Hepatocyte (in vitro differentiated cells): ENCODE measurements at regions not wholly inside any gene's neighbourhood (a gene's known extent, or its start where the extent isn't known, plus 50 kb on each side); places are given as distances from the start of the nearest gene placed in this dataset.
"Not testable (repeated sequence)": the region's sequence is repeated elsewhere in the genome, so short reads cannot be mapped to it uniquely, and the experiment has no call there.

Experiments
- EZH2 ChIP-seq: fragments of 200-600 bp; sonication (generic); IDR thresholded peaks from 2 replicates; pipeline ENCODE4 v1.6.1; 2016; ENCODE audit warnings: antibody characterized with exemption, mild to moderate bottlenecking, borderline replicate concordance
- EZH2phosphoT487 ChIP-seq: fragments of 200-600 bp; sonication (generic); IDR thresholded peaks from one replicate; pipeline ENCODE4 v1.6.1; 2018; ENCODE audit warnings: antibody characterized with exemption, mild to moderate bottlenecking, low read depth, moderate library complexity; ENCODE audit not compliant: unreplicated experiment, severe bottlenecking
- TF ChIP-seq, protein P1 (sequence below): fragments of 200-600 bp; sonication (generic); IDR thresholded peaks from 2 replicates; pipeline ENCODE4 v1.5.1; 2016; ENCODE audit warnings: antibody characterized with exemption, mild to moderate bottlenecking; ENCODE audit not compliant: poor library complexity

DNA sequence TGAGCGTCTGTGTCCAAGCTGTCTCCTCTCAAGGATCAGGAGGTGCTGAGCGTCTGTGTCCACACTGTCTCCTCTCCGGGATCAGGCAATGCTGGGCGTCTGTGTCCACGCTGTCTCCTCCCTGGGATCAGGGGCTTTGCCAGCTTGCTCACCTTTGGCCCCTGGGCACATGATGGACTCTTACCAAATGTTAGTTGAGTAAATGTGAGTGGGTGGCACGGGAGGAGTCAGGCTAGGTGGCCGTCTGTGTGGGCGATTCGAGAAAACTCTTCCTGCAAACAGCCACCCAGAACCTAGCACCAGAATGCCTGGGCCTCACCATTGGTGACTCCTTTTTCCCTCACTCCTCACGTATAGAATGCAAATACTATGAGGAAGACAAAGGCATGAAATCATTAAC is 162.9 kb downstream of the LAT start:
- not testable (repeated sequence) for TF ChIP-seq EZH2, EZH2phosphoT487
- TF ChIP-seq, protein P1, sequence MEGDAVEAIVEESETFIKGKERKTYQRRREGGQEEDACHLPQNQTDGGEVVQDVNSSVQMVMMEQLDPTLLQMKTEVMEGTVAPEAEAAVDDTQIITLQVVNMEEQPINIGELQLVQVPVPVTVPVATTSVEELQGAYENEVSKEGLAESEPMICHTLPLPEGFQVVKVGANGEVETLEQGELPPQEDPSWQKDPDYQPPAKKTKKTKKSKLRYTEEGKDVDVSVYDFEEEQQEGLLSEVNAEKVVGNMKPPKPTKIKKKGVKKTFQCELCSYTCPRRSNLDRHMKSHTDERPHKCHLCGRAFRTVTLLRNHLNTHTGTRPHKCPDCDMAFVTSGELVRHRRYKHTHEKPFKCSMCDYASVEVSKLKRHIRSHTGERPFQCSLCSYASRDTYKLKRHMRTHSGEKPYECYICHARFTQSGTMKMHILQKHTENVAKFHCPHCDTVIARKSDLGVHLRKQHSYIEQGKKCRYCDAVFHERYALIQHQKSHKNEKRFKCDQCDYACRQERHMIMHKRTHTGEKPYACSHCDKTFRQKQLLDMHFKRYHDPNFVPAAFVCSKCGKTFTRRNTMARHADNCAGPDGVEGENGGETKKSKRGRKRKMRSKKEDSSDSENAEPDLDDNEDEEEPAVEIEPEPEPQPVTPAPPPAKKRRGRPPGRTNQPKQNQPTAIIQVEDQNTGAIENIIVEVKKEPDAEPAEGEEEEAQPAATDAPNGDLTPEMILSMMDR, result not testable (repeated sequence)
